Panc1 (cell line): ENCODE measurements at regions not wholly inside any gene's neighbourhood (a gene's known extent, or its start where the extent isn't known, plus 50 kb on each side); places are given as distances from the start of the nearest gene placed in this dataset.

ENCODE experiments used
- ATAC-seq: fragments of 200-7000 bp; cut with Tn5 transposase; 2 replicates; pipeline ENCODE4 v1.9.1; 2020; ENCODE audit warnings: mild to moderate bottlenecking, moderate library complexity
- BruUV-seq: library from RNA; stranded (reverse); fragments of 400-500 nt; replicated peaks from 2 replicates; lab custom pipeline; 2021; lab: Mats Ljungman, UMichigan
- CTCF ChIA-PET: fragments of 300-600 bp; sonication (Branson Sonifier 250); formaldehyde crosslinking; loops from one replicate; lab custom pipeline; 2022; ENCODE audit warnings: antibody characterized with exemption; lab: Charles Lee
- POLR2A ChIA-PET: fragments of 300-600 bp; sonication (Branson Sonifier 250); formaldehyde crosslinking; loops from one replicate; lab custom pipeline; 2022; ENCODE audit warnings: antibody characterized with exemption; lab: Charles Lee
- DNase-seq: peaks from one replicate; pipeline ENCODE4 v3.0.0-alpha.2; 2010; ENCODE audit warnings: low read depth, low spot score
- H3K27ac ChIP-seq: 2 replicates; pipeline ENCODE4 v1.5.1; 2011; ENCODE audit warnings: mild to moderate bottlenecking, low read length, inconsistent platforms
- H3K27me3 ChIP-seq: fragments of 200-500 bp; sonication (Bioruptor generic); 2 replicates; pipeline ENCODE4 v1.6.0; 2014; ENCODE audit warnings: low read length, inconsistent platforms; ENCODE audit not compliant: control insufficient read depth, insufficient read depth
- H3K36me3 ChIP-seq: fragments of 200-500 bp; sonication (Bioruptor generic); 2 replicates; pipeline ENCODE4 v1.5.1; 2014; ENCODE audit warnings: inconsistent platforms, mild to moderate bottlenecking, low read length, moderate library complexity; ENCODE audit not compliant: control insufficient read depth, insufficient read depth
- H3K4me1 ChIP-seq: 2 replicates; pipeline ENCODE4 v1.5.1; 2011; ENCODE audit warnings: inconsistent platforms, mild to moderate bottlenecking, low read length, moderate library complexity; ENCODE audit not compliant: control insufficient read depth, insufficient read depth
- H3K4me3 ChIP-seq, 2 experiments: 2 replicates each; pipeline ENCODE4 v1.5.1; 2011 to 2012; ENCODE audit warnings: low read depth in 2 of 2, low read length in 2 of 2, mild to moderate bottlenecking in 2 of 2, inconsistent platforms in 1 of 2, moderate library complexity in 1 of 2
- H3K9me3 ChIP-seq: fragments of 200-500 bp; sonication (Bioruptor generic); 2 replicates; pipeline ENCODE4 v1.5.1; 2014; ENCODE audit warnings: low read depth, mild to moderate bottlenecking, inconsistent platforms, low read length, moderate library complexity; ENCODE audit not compliant: control insufficient read depth, insufficient read depth
- POLR2AphosphoS5 ChIP-seq: IDR thresholded peaks from 2 replicates; pipeline ENCODE4 v1.6.1; 2012; ENCODE audit warnings: mild to moderate bottlenecking, low read depth, low read length, moderate library complexity
- REST ChIP-seq, 2 experiments: IDR thresholded peaks; 2 replicates each; pipeline ENCODE4 v1.6.1; 2011 to 2012; ENCODE audit warnings: low read depth in 2 of 2, control low read depth in 1 of 2, low read length in 1 of 2, mild to moderate bottlenecking in 1 of 2, moderate library complexity in 1 of 2; ENCODE audit not compliant: insufficient read depth in 1 of 2
- SIN3A ChIP-seq: IDR thresholded peaks from 2 replicates; pipeline ENCODE4 v1.6.1; 2012; ENCODE audit warnings: low read depth, mild to moderate bottlenecking, low read length, moderate library complexity, borderline replicate concordance; ENCODE audit not compliant: insufficient read depth
- TCF7L2 ChIP-seq: IDR thresholded peaks from 2 replicates; pipeline ENCODE4 v1.6.1; 2011; ENCODE audit warnings: mild to moderate bottlenecking, low read depth, low read length, inconsistent platforms
- in situ Hi-C: cut with HindIII; loops from 2 replicates; pipeline ENCODE4 v1.10.0; 2016; ENCODE audit warnings: low sequenced_read_pairs, low pct_unique_long_range_greater_than_20kb
- intact Hi-C: fragments of 100-400 bp; cut with micrococcal nuclease; formaldehyde crosslinking; loops from one replicate; pipeline ENCODE4 v1.10.0; 2022; ENCODE audit not compliant: unreplicated experiment
- TF ChIP-seq, protein P1 (sequence below): fragments of 450-650 bp; IDR thresholded peaks from 2 replicates; pipeline ENCODE4 v1.5.1; 2017; ENCODE audit warnings: mild to moderate bottlenecking

DNA sequence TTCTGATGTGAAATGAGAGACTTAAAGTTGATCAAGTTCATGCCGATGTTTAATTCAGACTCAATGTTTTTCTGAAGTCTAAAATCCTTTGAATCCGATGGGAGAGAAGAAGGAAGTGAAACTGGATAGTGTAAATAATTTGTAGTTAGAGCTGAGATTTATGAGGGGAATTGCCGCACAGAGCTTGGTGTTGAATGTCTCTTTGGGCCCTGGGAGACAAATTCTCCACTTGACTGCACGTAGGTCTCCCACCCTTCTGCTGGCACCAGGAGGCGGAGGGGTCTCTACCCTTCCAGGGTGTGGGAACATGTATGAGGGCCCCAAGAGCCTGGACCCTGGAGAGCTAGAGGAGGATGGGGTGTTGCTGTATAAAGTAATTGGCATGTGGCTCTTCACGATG, 140.8 kb upstream of the SERP2 start:
- no peak overlapping the region for H3K4me3 ChIP-seq
- intact Hi-C loops: no loop called here
- ChIA-PET POLR2A (interaction anchor here (0.6 kb wide), 1 partner anchor 288 kb away, joined by 4 read pairs; no protein-coding TSS in a partner anchor), CTCF (no interaction called here)
- in situ Hi-C loops: no loop called here
- TF ChIP-seq TCF7L2 (no peak), POLR2AphosphoS5 (no peak), SIN3A (no peak), REST (IDR thresholded peaks at IDR 0.05; ENCODE audit: insufficient read depth in 1 of 2, low read depth in 2 of 2, low read length in 1 of 2) (no peak)
- TF ChIP-seq, protein P1, sequence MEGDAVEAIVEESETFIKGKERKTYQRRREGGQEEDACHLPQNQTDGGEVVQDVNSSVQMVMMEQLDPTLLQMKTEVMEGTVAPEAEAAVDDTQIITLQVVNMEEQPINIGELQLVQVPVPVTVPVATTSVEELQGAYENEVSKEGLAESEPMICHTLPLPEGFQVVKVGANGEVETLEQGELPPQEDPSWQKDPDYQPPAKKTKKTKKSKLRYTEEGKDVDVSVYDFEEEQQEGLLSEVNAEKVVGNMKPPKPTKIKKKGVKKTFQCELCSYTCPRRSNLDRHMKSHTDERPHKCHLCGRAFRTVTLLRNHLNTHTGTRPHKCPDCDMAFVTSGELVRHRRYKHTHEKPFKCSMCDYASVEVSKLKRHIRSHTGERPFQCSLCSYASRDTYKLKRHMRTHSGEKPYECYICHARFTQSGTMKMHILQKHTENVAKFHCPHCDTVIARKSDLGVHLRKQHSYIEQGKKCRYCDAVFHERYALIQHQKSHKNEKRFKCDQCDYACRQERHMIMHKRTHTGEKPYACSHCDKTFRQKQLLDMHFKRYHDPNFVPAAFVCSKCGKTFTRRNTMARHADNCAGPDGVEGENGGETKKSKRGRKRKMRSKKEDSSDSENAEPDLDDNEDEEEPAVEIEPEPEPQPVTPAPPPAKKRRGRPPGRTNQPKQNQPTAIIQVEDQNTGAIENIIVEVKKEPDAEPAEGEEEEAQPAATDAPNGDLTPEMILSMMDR: no peak
- no peaks in the 10 kb centered on the region for H3K36me3 ChIP-seq
- H3K27me3 ChIP-seq: no peaks in the 10 kb centered on the region
- no TSS peak for BruUV-seq
- DNase-seq: no peak
- ATAC-seq: no peak
- H3K4me1 ChIP-seq: no peaks in the 10 kb centered on the region
- H3K27ac ChIP-seq: no peak overlapping the region
- no peaks in the 10 kb centered on the region for H3K9me3 ChIP-seq

GRCh38 chr13:44234566-44234965, 139.1 kb upstream of the SERP2 start:
- H3K27me3 ChIP-seq: no peaks in the 10 kb centered on the region
- in situ Hi-C loops: no loop called here
- ATAC-seq (no peak), DNase-seq (no peak)
- no peak overlapping the region for H3K27ac ChIP-seq
- POLR2A ChIA-PET: no interaction called here
- TF ChIP-seq, protein P1: no peak
- TF ChIP-seq TCF7L2 (no peak), POLR2AphosphoS5 (no peak), REST (IDR thresholded peaks at IDR 0.05; ENCODE audit: insufficient read depth in 1 of 2, low read depth in 2 of 2, low read length in 1 of 2) (no peak), SIN3A (no peak)
- CTCF ChIA-PET: no interaction called here
- BruUV-seq: no TSS peak
- no peaks in the 10 kb centered on the region for H3K4me1 ChIP-seq
- H3K36me3 ChIP-seq: no peaks in the 10 kb centered on the region
- intact Hi-C loops: no loop called here
- H3K9me3 ChIP-seq: no peaks in the 10 kb centered on the region
- no peak overlapping the region for H3K4me3 ChIP-seq
